Fibroblast of skin of left biceps (primary cell): ENCODE measurements at regions not wholly inside any gene's neighbourhood (a gene's known extent, or its start where the extent isn't known, plus 50 kb on each side); places are given as distances from the start of the nearest gene placed in this dataset.
"Not testable (repeated sequence)": the region's sequence is repeated elsewhere in the genome, so short reads cannot be mapped to it uniquely, and the experiment has no call there.

ENCODE experiments used
- DNase-seq, 2 experiments: peaks; one replicate each; pipeline ENCODE4 v3.0.0-alpha.2; 2013; ENCODE audit warnings: low read depth in 2 of 2

GRCh38 chr9:29325894-29326293 lies 1752.6 kb upstream of the C9orf72 start:
- no peak for DNase-seq

- no peak for DNase-seq
Measured at GRCh38 chr9:29332789-29333188, 1759.5 kb upstream of the C9orf72 start.

GRCh38 chr9:29336281-29336680 lies 1763.0 kb upstream of the C9orf72 start:
- DNase-seq = no peak

GRCh38 chr9:29339387-29339786 lies 1766.1 kb upstream of the C9orf72 start:
- no peak for DNase-seq

- DNase-seq = no peak
Measured at GRCh38 chr9:29348999-29349398, 1775.7 kb upstream of the C9orf72 start.

GRCh38 chr9:29389421-29389820 lies 1816.1 kb upstream of the C9orf72 start:
- DNase-seq = no peak

GRCh38 chr9:29390859-29391258 lies 1817.6 kb upstream of the C9orf72 start:
- no peak for DNase-seq

GRCh38 chr9:29393064-29393463 lies 1819.8 kb upstream of the C9orf72 start:
- DNase-seq = peak; percentile 4 to 10

GRCh38 chr9:29394855-29395254 lies 1821.6 kb upstream of the C9orf72 start:
- DNase-seq = no peak

GRCh38 chr9:29397148-29397547 lies 1823.9 kb upstream of the C9orf72 start:
- no peak for DNase-seq

GRCh38 chr9:29416204-29416603 lies 1842.9 kb upstream of the C9orf72 start:
- DNase-seq = no peak

GRCh38 chr9:29422438-29422837 lies 1849.2 kb upstream of the C9orf72 start:
- DNase-seq = no peak

GRCh38 chr9:29432191-29432590 lies 1858.9 kb upstream of the C9orf72 start:
- DNase-seq = no peak

GRCh38 chr9:29432656-29433055 lies 1859.4 kb upstream of the C9orf72 start:
- DNase-seq = not testable (repeated sequence)

- DNase-seq = no peak
Measured at GRCh38 chr9:29435368-29435767, 1862.1 kb upstream of the C9orf72 start.

- DNase-seq = no peak
Measured at GRCh38 chr9:29437526-29437925, 1864.2 kb upstream of the C9orf72 start.

- no peak for DNase-seq
Measured at GRCh38 chr9:29439961-29440360, 1866.7 kb upstream of the C9orf72 start.

- DNase-seq = no peak
Measured at GRCh38 chr9:29440449-29440848, 1867.2 kb upstream of the C9orf72 start.

- DNase-seq = no peak
Measured at GRCh38 chr9:29445751-29446150, 1872.5 kb upstream of the C9orf72 start.

GRCh38 chr9:29449306-29449705 lies 1876.0 kb upstream of the C9orf72 start:
- no peak for DNase-seq

GRCh38 chr9:29450343-29450875 lies 1877.1 kb upstream of the C9orf72 start:
- not testable (repeated sequence) for DNase-seq

GRCh38 chr9:29456940-29457339 lies 1883.7 kb upstream of the C9orf72 start:
- peak; percentile 47 to 56 for DNase-seq

GRCh38 chr9:29475471-29475870 lies 1902.2 kb upstream of the C9orf72 start:
- no peak for DNase-seq

GRCh38 chr9:29511680-29512079 lies 1938.4 kb upstream of the C9orf72 start:
- DNase-seq = no peak
